Endodermal cell (in vitro differentiated cells): ENCODE measurements at regions not wholly inside any gene's neighbourhood (a gene's known extent, or its start where the extent isn't known, plus 50 kb on each side); places are given as distances from the start of the nearest gene placed in this dataset.

Source experiments
- DNase-seq: peaks from one replicate; pipeline ENCODE4 v3.0.0-alpha.2; 2017
- H3K27ac ChIP-seq: 2 replicates; pipeline ENCODE4 v1.5.1; 2013; ENCODE audit warnings: mild to moderate bottlenecking, low read depth, low read length, moderate library complexity
- H3K27me3 ChIP-seq: 2 replicates; pipeline ENCODE4 v1.6.1; 2013; ENCODE audit warnings: mild to moderate bottlenecking, low read length, moderate library complexity; ENCODE audit not compliant: insufficient read depth, control insufficient read depth, poor library complexity, severe bottlenecking
- H3K36me3 ChIP-seq: 2 replicates; pipeline ENCODE4 v1.7.0; 2013; ENCODE audit warnings: mild to moderate bottlenecking, low read length, moderate library complexity; ENCODE audit not compliant: control insufficient read depth, insufficient read depth
- H3K4me1 ChIP-seq: one replicate; pipeline ENCODE4 v1.7.0; 2013; ENCODE audit warnings: low read length; ENCODE audit not compliant: control insufficient read depth, insufficient read depth
- H3K4me3 ChIP-seq: 2 replicates; pipeline ENCODE4 v1.5.1; 2013; ENCODE audit warnings: mild to moderate bottlenecking, low read length, moderate library complexity
- H3K9ac ChIP-seq: 2 replicates; pipeline ENCODE4 v1.6.1; 2013; ENCODE audit warnings: mild to moderate bottlenecking, low read length, moderate library complexity; ENCODE audit not compliant: poor library complexity, severe bottlenecking; ENCODE audit errors: extremely low read depth
- H3K9me3 ChIP-seq: 2 replicates; pipeline ENCODE4 v1.6.1; 2013; ENCODE audit warnings: mild to moderate bottlenecking, low read length, moderate library complexity; ENCODE audit not compliant: control insufficient read depth
- H3K27ac Mint-ChIP-seq: 2 replicates; pipeline ENCODE4 v1.8.0; 2020; ENCODE audit warnings: mixed read lengths
- H3K27me3 Mint-ChIP-seq: 2 replicates; pipeline ENCODE4 v1.8.0; 2021; ENCODE audit warnings: mild to moderate bottlenecking, mixed read lengths; ENCODE audit not compliant: insufficient read depth
- H3K36me3 Mint-ChIP-seq: 2 replicates; pipeline ENCODE4 v1.8.0; 2020; ENCODE audit warnings: low read depth, mixed read lengths
- H3K4me1 Mint-ChIP-seq: 2 replicates; pipeline ENCODE4 v1.8.0; 2020; ENCODE audit warnings: mixed read lengths
- H3K4me3 Mint-ChIP-seq: 2 replicates; pipeline ENCODE4 v1.8.0; 2020; ENCODE audit warnings: mild to moderate bottlenecking, moderate library complexity, mixed read lengths
- H3K9me3 Mint-ChIP-seq: 2 replicates; pipeline ENCODE4 v1.8.0; 2020; ENCODE audit warnings: mild to moderate bottlenecking, mixed read lengths
- whole genome bisulfite sequencing, 2 experiments: methylation state at CpG; one replicate each; pipeline versions ENCODE4 v1.1.5 to v1.1.7; 2013; ENCODE audit warnings: missing lambda C conversion rate in 2 of 2, mixed read lengths in 1 of 2; ENCODE audit not compliant: insufficient coverage in 1 of 2, insufficient read length in 1 of 2; 5-methylcytosine and 5-hydroxymethylcytosine counted together
- TF ChIP-seq, protein P1 (sequence below): fragments of 200-600 bp; sonication (generic); conservative IDR thresholded peaks from 2 replicates; pipeline ENCODE4 v1.5.0; 2021; ENCODE audit warnings: antibody characterized with exemption, mild to moderate bottlenecking

DNA sequence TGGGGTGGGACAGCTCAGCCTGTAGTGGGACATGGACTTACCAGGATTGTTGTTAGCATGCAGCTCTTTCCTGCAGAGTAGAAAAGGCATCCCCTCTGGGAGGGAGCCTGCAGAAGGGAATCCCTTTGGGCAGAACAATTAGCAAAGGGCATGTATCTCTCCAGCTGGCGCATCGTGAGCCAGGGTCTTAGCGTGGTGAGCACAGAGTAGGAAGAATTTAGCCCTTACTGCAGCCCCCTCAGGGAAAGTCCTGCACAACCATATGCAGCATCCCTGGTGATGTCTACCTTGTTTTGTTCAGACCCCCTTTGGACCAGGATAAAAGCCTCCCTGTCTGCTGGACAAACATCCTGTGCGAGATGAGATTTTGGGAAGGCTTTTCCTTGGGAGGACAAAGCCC is 292.1 kb downstream of the SLC4A3 start:
- no peaks in the 10 kb centered on the region for H3K36me3 Mint-ChIP-seq
- peaks cover 84% of the 10 kb centered on the region for H3K27me3 Mint-ChIP-seq
- Histone ChIP-seq H3K9me3 (no peaks in the 10 kb centered on the region), H3K4me1 (peaks cover 9% of the 10 kb centered on the region), H3K27me3 (peaks cover 88% of the 10 kb centered on the region), H3K36me3 (no peaks in the 10 kb centered on the region), H3K27ac (no peak overlapping the region), H3K9ac (no peak overlapping the region), H3K4me3 (no peak overlapping the region)
- H3K4me1 Mint-ChIP-seq = peaks cover 38% of the 10 kb centered on the region
- no peak for DNase-seq
- TF ChIP-seq, protein P1, sequence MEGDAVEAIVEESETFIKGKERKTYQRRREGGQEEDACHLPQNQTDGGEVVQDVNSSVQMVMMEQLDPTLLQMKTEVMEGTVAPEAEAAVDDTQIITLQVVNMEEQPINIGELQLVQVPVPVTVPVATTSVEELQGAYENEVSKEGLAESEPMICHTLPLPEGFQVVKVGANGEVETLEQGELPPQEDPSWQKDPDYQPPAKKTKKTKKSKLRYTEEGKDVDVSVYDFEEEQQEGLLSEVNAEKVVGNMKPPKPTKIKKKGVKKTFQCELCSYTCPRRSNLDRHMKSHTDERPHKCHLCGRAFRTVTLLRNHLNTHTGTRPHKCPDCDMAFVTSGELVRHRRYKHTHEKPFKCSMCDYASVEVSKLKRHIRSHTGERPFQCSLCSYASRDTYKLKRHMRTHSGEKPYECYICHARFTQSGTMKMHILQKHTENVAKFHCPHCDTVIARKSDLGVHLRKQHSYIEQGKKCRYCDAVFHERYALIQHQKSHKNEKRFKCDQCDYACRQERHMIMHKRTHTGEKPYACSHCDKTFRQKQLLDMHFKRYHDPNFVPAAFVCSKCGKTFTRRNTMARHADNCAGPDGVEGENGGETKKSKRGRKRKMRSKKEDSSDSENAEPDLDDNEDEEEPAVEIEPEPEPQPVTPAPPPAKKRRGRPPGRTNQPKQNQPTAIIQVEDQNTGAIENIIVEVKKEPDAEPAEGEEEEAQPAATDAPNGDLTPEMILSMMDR = no peak
- H3K27ac Mint-ChIP-seq = no peak overlapping the region
- no peak overlapping the region for H3K4me3 Mint-ChIP-seq
- WGBS, 2 experiments = 71 to 93% methylated on average over 1 to 4 of the region's 4 CpGs
- no peaks in the 10 kb centered on the region for H3K9me3 Mint-ChIP-seq

DNA sequence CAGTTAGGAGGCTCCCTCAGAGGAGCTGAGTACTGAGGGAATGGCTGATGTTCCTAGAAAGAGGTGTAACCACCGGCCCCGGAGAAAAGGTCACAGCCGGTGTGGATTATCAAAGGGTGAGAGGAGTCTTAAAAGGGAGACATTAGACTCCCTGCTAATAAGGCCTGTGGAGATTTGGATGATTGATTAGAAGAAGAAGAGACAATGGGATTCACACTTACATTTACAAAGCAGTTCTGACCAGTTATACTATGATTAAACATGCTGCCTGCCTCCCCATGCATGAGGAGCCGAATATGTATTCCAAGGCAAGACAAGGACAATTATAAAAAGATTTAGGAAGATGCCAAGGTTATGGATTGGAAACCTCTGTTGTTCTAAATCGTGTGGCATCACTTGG is 302.4 kb downstream of the SLC4A3 start:
- H3K27me3 Mint-ChIP-seq = peaks cover 11% of the 10 kb centered on the region
- no peak overlapping the region for H3K4me3 ChIP-seq
- TF ChIP-seq, protein P1 = no peak
- H3K36me3 Mint-ChIP-seq = no peaks in the 10 kb centered on the region
- peaks cover 8% of the 10 kb centered on the region for H3K4me1 Mint-ChIP-seq
- H3K4me3 Mint-ChIP-seq = no peak overlapping the region
- H3K27me3 ChIP-seq = no peaks in the 10 kb centered on the region
- WGBS, 2 experiments = 66 to 84% methylated on average over 4 to 5 of the region's 5 CpGs
- no peak for DNase-seq
- H3K27ac ChIP-seq = no peak overlapping the region
- H3K27ac Mint-ChIP-seq = no peak overlapping the region
- H3K36me3 ChIP-seq = no peaks in the 10 kb centered on the region
- H3K9me3 Mint-ChIP-seq = peaks cover 3% of the 10 kb centered on the region
- H3K4me1 ChIP-seq = peaks cover 4% of the 10 kb centered on the region
- H3K9me3 ChIP-seq = no peaks in the 10 kb centered on the region
- H3K9ac ChIP-seq = no peak overlapping the region

DNA sequence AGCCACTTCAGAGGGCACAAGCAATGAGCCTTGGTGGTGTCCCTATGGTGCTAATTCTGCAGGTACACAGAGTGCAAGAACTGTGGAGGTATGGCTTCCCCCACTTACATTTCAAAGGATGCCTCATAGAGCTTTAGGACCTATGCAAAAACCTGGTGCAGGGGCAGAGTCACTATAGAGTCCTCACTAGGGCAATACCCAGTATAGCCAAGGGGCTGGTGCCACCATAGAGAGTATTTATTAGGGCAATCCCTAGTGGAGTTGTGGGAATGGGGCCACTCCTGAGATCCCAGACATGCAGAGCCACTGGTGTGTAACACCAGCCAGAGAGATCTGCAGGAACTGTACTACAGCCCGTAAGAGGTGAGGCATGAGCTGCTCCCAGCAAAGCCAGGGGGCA is 312.2 kb downstream of the SLC4A3 start:
- no peaks in the 10 kb centered on the region for H3K4me1 Mint-ChIP-seq
- H3K4me3 Mint-ChIP-seq = no peak overlapping the region
- Histone ChIP-seq H3K4me3 (no peak overlapping the region), H3K9ac (no peak overlapping the region), H3K36me3 (no peaks in the 10 kb centered on the region), H3K27ac (no peak overlapping the region), H3K9me3 (no peaks in the 10 kb centered on the region), H3K27me3 (no peaks in the 10 kb centered on the region), H3K4me1 (no peaks in the 10 kb centered on the region)
- H3K27ac Mint-ChIP-seq = no peak overlapping the region
- TF ChIP-seq, protein P1 = no peak
- H3K36me3 Mint-ChIP-seq = no peaks in the 10 kb centered on the region
- 85% methylated on average over 1 of the region's 1 CpG; no CpG with 5 or more reads in 1 of the 2 experiments for WGBS, 2 experiments
- no peak for DNase-seq
- H3K27me3 Mint-ChIP-seq = peaks cover 4% of the 10 kb centered on the region
- H3K9me3 Mint-ChIP-seq = no peaks in the 10 kb centered on the region
